H9 (cell line): ENCODE measurements at regions not wholly inside any gene's neighbourhood (a gene's known extent, or its start where the extent isn't known, plus 50 kb on each side); places are given as distances from the start of the nearest gene placed in this dataset.

ENCODE experiments used
- DNase-seq: peaks from one replicate; pipeline ENCODE4 v3.0.0-alpha.2; 2017
- H2AFZ ChIP-seq: one replicate; pipeline ENCODE4 v1.6.1; 2013; ENCODE audit warnings: mild to moderate bottlenecking, low read length, control low read depth, moderate library complexity
- H2AK5ac ChIP-seq: 2 replicates; pipeline ENCODE4 v1.6.1; 2013; ENCODE audit warnings: low read length, control low read depth, mixed read lengths; ENCODE audit not compliant: insufficient read length
- H2BK120ac ChIP-seq: one replicate; pipeline ENCODE4 v1.6.1; 2013; ENCODE audit warnings: low read depth, mild to moderate bottlenecking, low read length, control low read depth, inconsistent platforms; ENCODE audit not compliant: poor library complexity, severe bottlenecking
- H2BK12ac ChIP-seq: 2 replicates; pipeline ENCODE4 v1.6.1; 2013; ENCODE audit warnings: low read length, control low read depth, mixed read lengths, low read depth; ENCODE audit not compliant: insufficient read length
- H2BK15ac ChIP-seq: 2 replicates; pipeline ENCODE4 v1.6.1; 2013; ENCODE audit warnings: low read depth, low read length, control low read depth
- H2BK20ac ChIP-seq: one replicate; pipeline ENCODE4 v1.6.1; 2013; ENCODE audit warnings: low read depth, mild to moderate bottlenecking, low read length, control low read depth, inconsistent platforms; ENCODE audit not compliant: poor library complexity, severe bottlenecking
- H2BK5ac ChIP-seq: 2 replicates; pipeline ENCODE4 v1.6.1; 2013; ENCODE audit warnings: low read length, control low read depth, mixed read lengths; ENCODE audit not compliant: insufficient read length
- H3K14ac ChIP-seq: 2 replicates; pipeline ENCODE4 v1.6.1; 2013; ENCODE audit warnings: low read length, control low read depth; ENCODE audit not compliant: insufficient read depth
- H3K18ac ChIP-seq: 2 replicates; pipeline ENCODE4 v1.6.1; 2013; ENCODE audit warnings: low read depth, mild to moderate bottlenecking, mixed read lengths, low read length, control low read depth; ENCODE audit not compliant: insufficient read length
- H3K23ac ChIP-seq: 2 replicates; pipeline ENCODE4 v1.6.1; 2013; ENCODE audit warnings: low read length, control low read depth, mixed read lengths, low read depth; ENCODE audit not compliant: insufficient read length
- H3K23me2 ChIP-seq: 2 replicates; pipeline ENCODE4 v1.6.1; 2013; ENCODE audit warnings: low read depth, mild to moderate bottlenecking, mixed read lengths, low read length, control low read depth; ENCODE audit not compliant: insufficient read length, poor library complexity, severe bottlenecking
- H3K27ac ChIP-seq: 2 replicates; pipeline ENCODE4 v1.5.1; 2013; ENCODE audit warnings: low read length, control low read depth, mixed read lengths, low read depth; ENCODE audit not compliant: insufficient read length
- H3K27me3 ChIP-seq: 2 replicates; pipeline ENCODE4 v1.6.1; 2013; ENCODE audit warnings: low read length, control low read depth, inconsistent platforms; ENCODE audit not compliant: insufficient read depth
- H3K4ac ChIP-seq: 2 replicates; pipeline ENCODE4 v1.6.1; 2013; ENCODE audit warnings: low read depth, mild to moderate bottlenecking, control low read depth, inconsistent platforms, low read length, moderate library complexity
- H3K4me1 ChIP-seq: 2 replicates; pipeline ENCODE4 v1.6.1; 2013; ENCODE audit warnings: low read length, control low read depth, inconsistent platforms; ENCODE audit not compliant: insufficient read depth
- H3K4me2 ChIP-seq: 2 replicates; pipeline ENCODE4 v1.6.1; 2013; ENCODE audit warnings: low read length, control low read depth, mixed read lengths; ENCODE audit not compliant: insufficient read length, insufficient read depth
- H3K56ac ChIP-seq: 2 replicates; pipeline ENCODE4 v1.6.1; 2013; ENCODE audit warnings: low read depth, mild to moderate bottlenecking, mixed read lengths, low read length, control low read depth; ENCODE audit not compliant: insufficient read length
- H3K79me1 ChIP-seq: 2 replicates; pipeline ENCODE4 v1.6.1; 2013; ENCODE audit warnings: low read depth, mild to moderate bottlenecking, moderate library complexity, low read length, control low read depth, inconsistent platforms; ENCODE audit not compliant: insufficient read depth, poor library complexity, severe bottlenecking
- H3K79me2 ChIP-seq: 2 replicates; pipeline ENCODE4 v1.6.1; 2013; ENCODE audit warnings: low read length, control low read depth, inconsistent platforms; ENCODE audit not compliant: insufficient read depth
- H3K9ac ChIP-seq: 2 replicates; pipeline ENCODE4 v1.6.1; 2013; ENCODE audit warnings: low read length, control low read depth, mixed read lengths; ENCODE audit not compliant: insufficient read length; ENCODE audit errors: extremely low read depth
- H3K9me3 ChIP-seq: one replicate; pipeline ENCODE4 v1.6.1; 2013; ENCODE audit warnings: low read depth, low read length, inconsistent platforms; ENCODE audit not compliant: control insufficient read depth
- H3T11ph ChIP-seq: one replicate; pipeline ENCODE4 v1.6.1; 2013; ENCODE audit warnings: mild to moderate bottlenecking, low read length, control low read depth, inconsistent platforms
- H4K20me1 ChIP-seq: one replicate; pipeline ENCODE4 v1.6.1; 2013; ENCODE audit not compliant: control insufficient read depth, insufficient read length, insufficient read depth
- H4K5ac ChIP-seq: 2 replicates; pipeline ENCODE4 v1.6.1; 2013; ENCODE audit warnings: low read depth, mild to moderate bottlenecking, mixed read lengths, low read length, control low read depth; ENCODE audit not compliant: insufficient read length
- H4K8ac ChIP-seq: replicated peaks from 2 replicates; pipeline ENCODE4 v1.6.1; 2013; ENCODE audit warnings: low read length, control low read depth, mixed read lengths, low read depth; ENCODE audit not compliant: insufficient read length
- H4K91ac ChIP-seq: 2 replicates; pipeline ENCODE4 v1.6.1; 2013; ENCODE audit warnings: low read depth, mild to moderate bottlenecking, moderate library complexity, mixed read lengths, low read length, control low read depth; ENCODE audit not compliant: insufficient read length
- H3K27ac Mint-ChIP-seq, 3 experiments: 2 replicates in 2 of 3; 3 replicates in 1 of 3; pipeline ENCODE4 v1.8.0; 2020 to 2021; ENCODE audit warnings: mixed read lengths in 3 of 3, mild to moderate bottlenecking in 1 of 3, moderate library complexity in 1 of 3
- H3K27me3 Mint-ChIP-seq: 2 replicates; pipeline ENCODE4 v1.8.0; 2021; ENCODE audit warnings: low read depth, mild to moderate bottlenecking, moderate library complexity, mixed read lengths
- H3K36me3 Mint-ChIP-seq, 3 experiments: 2 replicates in 2 of 3; 3 replicates in 1 of 3; pipeline ENCODE4 v1.8.0; 2020 to 2021; ENCODE audit warnings: low read depth in 3 of 3, mixed read lengths in 3 of 3; ENCODE audit not compliant: insufficient read depth in 1 of 3
- H3K4me1 Mint-ChIP-seq, 2 experiments: 2 replicates each; pipeline ENCODE4 v1.8.0; 2020; ENCODE audit warnings: mixed read lengths in 2 of 2
- H3K4me3 Mint-ChIP-seq, 2 experiments: 2 replicates in 1 of 2; 3 replicates in 1 of 2; pipeline ENCODE4 v1.8.0; 2020 to 2021; ENCODE audit warnings: mild to moderate bottlenecking in 2 of 2, mixed read lengths in 2 of 2, moderate library complexity in 1 of 2
- H3K9me3 Mint-ChIP-seq, 2 experiments: 2 replicates in 1 of 2; 3 replicates in 1 of 2; pipeline ENCODE4 v1.8.0; 2020; ENCODE audit warnings: mild to moderate bottlenecking in 2 of 2, mixed read lengths in 2 of 2, moderate library complexity in 1 of 2
- WGBS: extraction: QIAGEN DNeasy Blood & Tissue Kit; methylation state at CpG from one replicate; pipeline ENCODE4 v1.1.7; 2013; ENCODE audit warnings: missing lambda C conversion rate, low lambda C conversion rate, mixed read lengths; ENCODE audit not compliant: insufficient read length; ENCODE audit errors: extremely low coverage; 5-methylcytosine and 5-hydroxymethylcytosine counted together
- TF ChIP-seq, protein P1 (sequence below): fragments of 200-600 bp; sonication (generic); conservative IDR thresholded peaks from 3 replicates; pipeline ENCODE4 v1.8.0; 2021; ENCODE audit warnings: antibody characterized with exemption, mild to moderate bottlenecking

DNA sequence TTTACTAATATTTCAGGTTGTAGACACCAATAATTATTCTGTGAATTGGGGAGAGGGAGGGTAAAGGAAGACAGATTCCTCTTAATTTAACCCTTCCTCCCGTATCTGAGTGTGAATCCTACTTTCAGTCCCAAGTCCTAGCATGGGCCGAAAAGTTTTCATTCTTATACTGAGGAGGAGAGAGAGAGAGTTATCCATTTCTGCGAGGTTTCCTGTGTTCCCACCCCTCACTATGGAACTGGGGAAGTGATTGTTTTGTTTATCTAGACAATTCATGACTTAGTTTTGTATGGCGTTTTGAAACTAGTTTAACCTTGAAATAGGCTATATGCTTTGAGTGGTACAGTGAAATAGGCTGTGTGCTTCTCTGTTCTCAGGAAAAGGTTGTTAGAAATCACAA, 134.0 kb upstream of the DPYD start:
- DNase-seq: no peak
- no peak overlapping the region for H4K5ac ChIP-seq
- H3K4me1 ChIP-seq: no peaks in the 10 kb centered on the region; the same call in 1 of the 2 replicates
- peak overlapping the region; percentile 96 for H3K4me2 ChIP-seq
- H2BK20ac ChIP-seq: no peak overlapping the region
- no peak overlapping the region for H3K4ac ChIP-seq
- H3K14ac ChIP-seq: no peak overlapping the region
- WGBS: no CpG with 5 or more reads among the region's 4 CpGs
- Mint-ChIP-seq H3K36me3 (no peaks in the 10 kb centered on the region; a peak in 1 of 7 replicates), H3K4me1 (peaks cover 24 to 37% of the 10 kb centered on the region in 2 experiments), H3K9me3 (no peaks in the 10 kb centered on the region; a peak in 1 of 5 replicates), H3K4me3 (peak overlapping the region in 1 of 2 experiments; percentile 74; a peak in 3 of 5 replicates), H3K27me3 (peaks cover 31% of the 10 kb centered on the region), H3K27ac (no peak overlapping the region)
- H3K9ac ChIP-seq: no peak overlapping the region
- H3K56ac ChIP-seq: no peak overlapping the region
- no peak overlapping the region for H2BK120ac ChIP-seq
- H2BK15ac ChIP-seq: no peak overlapping the region
- H4K20me1 ChIP-seq: no peaks in the 10 kb centered on the region
- no peak overlapping the region for H3K18ac ChIP-seq
- H2BK5ac ChIP-seq: no peak overlapping the region
- no peak overlapping the region for H4K8ac ChIP-seq
- H3K23ac ChIP-seq: no peak overlapping the region
- H3T11ph ChIP-seq: no peak overlapping the region
- TF ChIP-seq, protein P1, sequence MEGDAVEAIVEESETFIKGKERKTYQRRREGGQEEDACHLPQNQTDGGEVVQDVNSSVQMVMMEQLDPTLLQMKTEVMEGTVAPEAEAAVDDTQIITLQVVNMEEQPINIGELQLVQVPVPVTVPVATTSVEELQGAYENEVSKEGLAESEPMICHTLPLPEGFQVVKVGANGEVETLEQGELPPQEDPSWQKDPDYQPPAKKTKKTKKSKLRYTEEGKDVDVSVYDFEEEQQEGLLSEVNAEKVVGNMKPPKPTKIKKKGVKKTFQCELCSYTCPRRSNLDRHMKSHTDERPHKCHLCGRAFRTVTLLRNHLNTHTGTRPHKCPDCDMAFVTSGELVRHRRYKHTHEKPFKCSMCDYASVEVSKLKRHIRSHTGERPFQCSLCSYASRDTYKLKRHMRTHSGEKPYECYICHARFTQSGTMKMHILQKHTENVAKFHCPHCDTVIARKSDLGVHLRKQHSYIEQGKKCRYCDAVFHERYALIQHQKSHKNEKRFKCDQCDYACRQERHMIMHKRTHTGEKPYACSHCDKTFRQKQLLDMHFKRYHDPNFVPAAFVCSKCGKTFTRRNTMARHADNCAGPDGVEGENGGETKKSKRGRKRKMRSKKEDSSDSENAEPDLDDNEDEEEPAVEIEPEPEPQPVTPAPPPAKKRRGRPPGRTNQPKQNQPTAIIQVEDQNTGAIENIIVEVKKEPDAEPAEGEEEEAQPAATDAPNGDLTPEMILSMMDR: no peak
- H4K91ac ChIP-seq: no peak overlapping the region
- H2AK5ac ChIP-seq: no peak overlapping the region
- no peaks in the 10 kb centered on the region for H3K9me3 ChIP-seq
- H3K23me2 ChIP-seq: peaks cover 10% of the 10 kb centered on the region
- H2BK12ac ChIP-seq: no peak overlapping the region
- no peaks in the 10 kb centered on the region for H3K79me2 ChIP-seq
- H3K27me3 ChIP-seq: peaks cover 4% of the 10 kb centered on the region
- H3K79me1 ChIP-seq: no peaks in the 10 kb centered on the region
- H3K27ac ChIP-seq: no peak overlapping the region
- H2AFZ ChIP-seq: no peak overlapping the region
